T-helper 2 cell treated with Interferon-gamma antibody and Interleukin-4, amounts not matched to agents 100 ng/mL and 5 ng/mL, for 36 hours (primary cell): ENCODE measurements at regions not wholly inside any gene's neighbourhood (a gene's known extent, or its start where the extent isn't known, plus 50 kb on each side); places are given as distances from the start of the nearest gene placed in this dataset.

ENCODE experiments used
- intact Hi-C: fragments of 100-400 bp; cut with micrococcal nuclease; formaldehyde crosslinking; loops from one replicate; pipeline ENCODE4 v1.15.1; 2023

DNA sequence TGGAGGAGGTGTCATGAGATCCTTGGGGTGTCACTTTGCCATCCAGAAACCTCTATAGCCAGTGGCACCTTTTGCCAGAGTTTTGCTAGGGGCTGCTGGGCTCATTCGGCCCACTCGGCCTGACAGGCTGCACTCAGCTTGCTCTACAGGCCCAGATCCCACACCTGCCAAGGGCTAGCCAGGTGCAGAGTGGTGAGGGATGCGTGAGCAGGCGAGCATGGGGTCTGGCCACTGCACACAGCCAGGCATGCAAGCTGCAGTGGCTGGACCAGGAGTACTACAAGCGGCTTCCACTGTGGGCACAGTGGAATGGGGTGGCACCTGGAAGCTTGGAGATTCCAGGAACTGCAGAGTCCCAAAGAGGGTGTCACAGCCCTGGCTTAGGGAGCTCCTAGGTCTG is 372.7 kb downstream of the CHSY3 start:
- intact Hi-C loops: no loop called here

DNA sequence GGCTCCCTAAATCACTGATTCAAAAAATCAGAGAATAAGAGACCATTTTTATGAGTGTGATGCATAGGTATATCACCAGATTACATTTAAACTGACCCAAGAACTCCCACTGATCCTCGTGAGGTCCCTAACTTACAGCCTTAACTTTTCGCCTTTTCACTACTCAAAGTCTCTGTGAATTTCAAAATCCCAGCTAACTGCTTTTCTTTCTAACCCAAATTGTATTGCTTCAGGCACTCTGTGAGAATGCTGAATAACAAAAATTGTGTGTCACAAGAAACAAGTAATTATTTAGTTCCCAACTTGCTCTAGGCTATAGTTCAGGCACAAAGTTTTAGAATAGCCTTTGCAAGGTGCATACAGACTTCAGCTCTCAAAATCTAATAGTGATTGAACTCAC is 368.6 kb downstream of the CHSY3 start:
- intact Hi-C loops: no loop called here

DNA sequence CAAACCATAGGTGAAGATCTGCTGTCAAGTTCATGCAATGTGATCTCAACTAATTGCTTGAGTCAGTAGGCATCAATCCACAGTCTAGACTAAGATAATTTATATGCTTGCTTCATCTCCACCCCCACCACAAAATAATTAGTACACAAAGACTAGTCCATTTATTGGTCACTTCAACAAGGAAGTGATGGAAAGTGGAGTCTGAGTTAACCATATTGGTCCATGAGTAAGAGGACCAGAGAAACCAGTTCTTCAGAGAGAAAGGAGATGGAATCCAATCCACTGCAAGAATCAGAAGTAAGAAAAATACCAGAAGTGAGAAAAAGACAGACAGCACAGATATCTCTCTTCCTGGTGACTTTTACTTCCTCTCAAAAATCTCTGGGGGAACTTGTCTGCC is 366.5 kb downstream of the CHSY3 start:
- intact Hi-C loops: no loop called here

DNA sequence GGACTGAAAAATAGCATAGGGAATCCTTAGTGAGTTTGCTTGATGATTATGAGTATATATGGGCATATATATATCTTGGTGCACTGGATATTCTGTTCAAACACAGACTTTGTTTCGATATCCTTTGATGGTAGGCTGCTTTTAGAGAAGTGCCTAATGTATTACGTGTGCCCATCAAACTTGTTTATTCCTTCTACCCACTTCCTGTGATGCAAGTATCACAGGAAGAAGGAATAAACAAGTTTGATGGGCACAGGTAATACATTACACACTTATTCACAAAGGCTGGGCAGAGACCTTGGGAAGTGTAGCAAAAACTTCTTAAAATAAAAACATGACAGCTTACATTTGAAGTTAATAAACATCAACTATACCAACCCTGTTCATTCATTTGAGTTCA is 364.2 kb downstream of the CHSY3 start:
- intact Hi-C loops: no loop called here

DNA sequence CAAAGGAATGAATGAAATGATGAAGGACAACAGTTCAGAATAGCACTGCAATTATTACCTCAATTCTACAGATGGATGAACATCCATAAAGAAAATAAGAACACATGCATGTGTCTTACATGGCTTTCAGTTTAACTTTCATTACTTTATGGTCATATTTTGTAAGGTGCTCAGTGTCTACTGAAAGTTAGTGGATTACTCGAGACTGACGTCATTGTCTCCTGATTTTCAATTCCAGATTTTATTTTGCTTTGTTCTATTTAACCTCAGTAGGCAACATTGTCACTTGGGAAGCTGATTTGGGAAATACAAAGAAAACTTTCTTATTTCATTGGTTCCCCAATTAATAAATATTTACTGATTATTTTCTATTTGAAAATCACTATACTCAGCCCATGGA is 363.7 kb downstream of the CHSY3 start:
- intact Hi-C loops: no loop called here

DNA sequence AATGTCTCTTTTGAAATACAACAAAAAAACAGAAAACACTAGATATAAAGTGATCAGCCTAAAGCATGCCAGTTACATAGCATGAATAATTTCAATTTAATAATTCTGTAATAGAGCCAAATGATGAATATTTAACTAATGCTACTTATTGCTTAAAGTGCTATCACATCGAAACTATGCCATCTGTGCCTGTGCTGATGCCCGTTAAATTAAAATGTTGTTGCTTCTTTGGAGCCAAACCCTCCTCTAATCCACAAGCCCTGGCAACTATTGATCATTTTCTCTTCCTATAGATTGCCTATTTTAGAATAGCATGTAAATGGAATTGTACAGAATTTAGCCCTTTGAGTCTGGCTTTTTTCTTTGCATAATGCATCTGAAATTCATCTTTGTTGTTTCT is 356.2 kb downstream of the CHSY3 start:
- intact Hi-C loops: no loop called here

DNA sequence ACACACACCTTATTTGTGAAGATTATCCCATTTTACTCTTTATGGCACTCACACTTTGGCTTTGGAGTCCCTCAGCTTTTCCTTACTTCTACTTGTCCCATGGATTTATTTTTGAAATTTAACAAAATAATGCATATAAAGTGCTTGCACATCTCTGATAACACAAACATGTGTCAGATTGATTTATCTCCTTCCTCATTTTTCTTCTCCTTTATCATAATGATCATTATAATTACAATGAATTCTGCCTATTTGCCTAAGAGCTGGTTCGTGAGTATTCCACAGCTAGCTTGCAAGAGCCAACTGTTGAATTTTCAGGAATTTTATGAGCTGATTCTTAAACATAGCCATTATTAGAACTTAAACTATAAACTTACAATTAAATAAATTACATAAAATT is 347.7 kb downstream of the CHSY3 start:
- intact Hi-C loops: no loop called here

DNA sequence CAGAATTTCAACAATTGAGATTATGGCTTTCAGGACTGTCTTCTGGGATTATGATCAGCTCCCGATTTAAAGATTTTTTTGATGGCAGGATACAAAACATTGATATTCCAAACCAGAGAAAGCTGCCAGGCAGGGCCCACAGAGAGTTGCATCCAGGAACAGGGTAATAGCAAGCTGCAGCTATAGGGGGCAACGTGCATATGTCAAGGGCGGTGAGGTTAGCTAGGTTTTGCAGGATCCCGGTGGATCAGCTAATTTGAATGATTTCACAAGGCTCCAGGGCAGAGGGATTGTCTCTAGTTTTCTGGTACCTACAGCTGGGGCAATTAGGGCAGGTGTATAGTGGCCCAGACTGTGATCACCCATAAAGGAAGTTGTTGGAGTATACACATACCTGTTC is 339.4 kb downstream of the CHSY3 start:
- intact Hi-C loops: no loop called here

DNA sequence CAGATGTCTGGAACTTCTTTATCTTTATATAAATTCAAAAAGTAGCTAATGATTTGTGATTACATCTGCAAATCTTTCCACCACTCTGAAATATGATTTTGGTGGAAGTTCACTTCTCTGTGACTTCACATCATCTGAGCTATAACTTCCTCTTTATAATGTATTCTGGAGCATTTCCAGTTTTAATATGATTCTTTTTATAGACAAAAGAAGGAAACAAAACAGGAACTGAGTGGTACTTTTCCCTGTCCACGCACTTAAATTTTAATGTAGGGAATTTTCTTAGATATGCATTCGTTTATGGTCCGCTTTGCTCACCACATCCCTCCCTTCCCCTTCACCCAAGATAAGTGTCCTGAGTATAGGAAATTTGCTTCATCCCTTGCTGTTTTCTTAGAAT is 333.5 kb downstream of the CHSY3 start:
- intact Hi-C loops: no loop called here
